Thymus (tissue), 11 donors: ENCODE measurements at regions not wholly inside any gene's neighbourhood (a gene's known extent, or its start where the extent isn't known, plus 50 kb on each side); places are given as distances from the start of the nearest gene placed in this dataset.

ENCODE experiments used
- DNase-seq, 9 donors: peaks; one replicate each; pipeline ENCODE4 v3.0.0-alpha.2; 2013; ENCODE audit warnings: low spot score in 9 of 9, low read depth in 6 of 9, missing footprints in 1 of 9
- H3K27ac ChIP-seq, 2 donors: one replicate each; pipeline ENCODE4 v1.5.1; 2013; ENCODE audit warnings: control low read depth in 1 of 2, low read depth in 1 of 2, low read length in 1 of 2, mild to moderate bottlenecking in 1 of 2, moderate library complexity in 1 of 2
- H3K27me3 ChIP-seq, 2 donors: one replicate each; pipeline ENCODE4 v1.5.1; 2013; ENCODE audit warnings: low read length in 1 of 2; ENCODE audit not compliant: control insufficient read depth in 2 of 2, insufficient read depth in 1 of 2
- H3K36me3 ChIP-seq, 2 donors: one replicate each; pipeline ENCODE4 v1.5.1; 2013; ENCODE audit warnings: low read length in 1 of 2, mild to moderate bottlenecking in 1 of 2, moderate library complexity in 1 of 2; ENCODE audit not compliant: control insufficient read depth in 2 of 2, insufficient read depth in 2 of 2
- H3K4me1 ChIP-seq, 2 donors: one replicate each; pipeline ENCODE4 v1.5.1; 2013; ENCODE audit warnings: low read length in 2 of 2; ENCODE audit not compliant: control insufficient read depth in 2 of 2, insufficient read depth in 2 of 2
- H3K4me3 ChIP-seq, 2 donors: one replicate each; pipeline ENCODE4 v1.5.1; 2013; ENCODE audit warnings: low read length in 2 of 2, control low read depth in 1 of 2, mild to moderate bottlenecking in 1 of 2
- H3K9me3 ChIP-seq, 2 donors: one replicate each; pipeline ENCODE4 v1.5.1; 2013; ENCODE audit warnings: low read length in 1 of 2, mild to moderate bottlenecking in 1 of 2; ENCODE audit not compliant: control insufficient read depth in 2 of 2, insufficient read depth in 1 of 2
- WGBS: extraction: QIAGEN DNeasy Blood & Tissue Kit; methylation state at CpG from one replicate; pipeline ENCODE4 v1.1.7; 2013; 5-methylcytosine and 5-hydroxymethylcytosine counted together
- donor health status: healthy.

GRCh38 chr11:69985641-69986439 is 92.3 kb upstream of the ANO1 start:
- no peaks in the 10 kb centered on the region for H3K36me3 ChIP-seq
- H3K27ac ChIP-seq = no peak overlapping the region
- H3K9me3 ChIP-seq = no peaks in the 10 kb centered on the region
- no peak overlapping the region for H3K4me3 ChIP-seq
- H3K27me3 ChIP-seq = peaks cover 53 to 78% of the 10 kb centered on the region in 2 donors
- H3K4me1 ChIP-seq = no peaks in the 10 kb centered on the region
- no peak for DNase-seq
- 5% methylated on average over 75 of the region's 75 CpGs for WGBS

GRCh38 chr11:69986440-69986787 is 91.7 kb upstream of the ANO1 start:
- H3K9me3 ChIP-seq = no peaks in the 10 kb centered on the region
- DNase-seq = no peak
- H3K27me3 ChIP-seq = peaks cover 53 to 77% of the 10 kb centered on the region in 2 donors

GRCh38 chr11:69986830-69987229 is 91.3 kb upstream of the ANO1 start:
- H3K9me3 ChIP-seq = no peaks in the 10 kb centered on the region
- no peak for DNase-seq
- H3K4me1 ChIP-seq = no peaks in the 10 kb centered on the region
- WGBS = 63% methylated on average over 9 of the region's 9 CpGs
- peaks cover 53 to 75% of the 10 kb centered on the region in 2 donors for H3K27me3 ChIP-seq
- H3K4me3 ChIP-seq = no peak overlapping the region
- no peak overlapping the region for H3K27ac ChIP-seq
- H3K36me3 ChIP-seq = no peaks in the 10 kb centered on the region

More at GRCh38 chr11:69986440-69986787, 91.7 kb upstream of the ANO1 start:
- H3K27ac ChIP-seq = no peak overlapping the region
- WGBS = 15% methylated on average over 17 of the region's 17 CpGs
- no peaks in the 10 kb centered on the region for H3K36me3 ChIP-seq
- no peak overlapping the region for H3K4me3 ChIP-seq
- no peaks in the 10 kb centered on the region for H3K4me1 ChIP-seq

GRCh38 chr11:69992026-69992425 is 86.1 kb upstream of the ANO1 start:
- no peak overlapping the region for H3K4me3 ChIP-seq
- H3K9me3 ChIP-seq = no peaks in the 10 kb centered on the region
- no peaks in the 10 kb centered on the region for H3K36me3 ChIP-seq
- DNase-seq = no peak
- H3K27ac ChIP-seq = no peak overlapping the region
- 88% methylated on average over 3 of the region's 3 CpGs for WGBS
- no peaks in the 10 kb centered on the region for H3K4me1 ChIP-seq
- peaks cover 12 to 25% of the 10 kb centered on the region in 2 donors for H3K27me3 ChIP-seq

GRCh38 chr11:69992943-69993694 is 85.0 kb upstream of the ANO1 start:
- Histone ChIP-seq H3K27me3 (peaks cover 3 to 14% of the 10 kb centered on the region in 2 donors), H3K4me1 (no peaks in the 10 kb centered on the region), H3K36me3 (no peaks in the 10 kb centered on the region), H3K4me3 (no peak overlapping the region), H3K27ac (no peak overlapping the region), H3K9me3 (no peaks in the 10 kb centered on the region)
- no peak for DNase-seq
- 92% methylated on average over 6 of the region's 6 CpGs for WGBS

- 80% methylated on average over 3 of the region's 3 CpGs for WGBS
These were observed 83.3 kb upstream of the ANO1 start for GRCh38 chr11:69994810-69995209.

GRCh38 chr11:69995697-69996096 is 82.4 kb upstream of the ANO1 start:
- no peaks in the 10 kb centered on the region for H3K36me3 ChIP-seq
- WGBS = 95% methylated on average over 10 of the region's 10 CpGs
- H3K27me3 ChIP-seq = no peaks in the 10 kb centered on the region
- no peaks in the 10 kb centered on the region for H3K9me3 ChIP-seq
- DNase-seq = no peak
- H3K27ac ChIP-seq = no peak overlapping the region
- H3K4me1 ChIP-seq = no peaks in the 10 kb centered on the region
- no peak overlapping the region for H3K4me3 ChIP-seq

More at GRCh38 chr11:69994810-69995209, 83.3 kb upstream of the ANO1 start:
- H3K27me3 ChIP-seq = no peaks in the 10 kb centered on the region
- no peaks in the 10 kb centered on the region for H3K4me1 ChIP-seq
- H3K27ac ChIP-seq = no peak overlapping the region
- no peaks in the 10 kb centered on the region for H3K36me3 ChIP-seq
- H3K9me3 ChIP-seq = no peaks in the 10 kb centered on the region
- no peak overlapping the region for H3K4me3 ChIP-seq
- DNase-seq = no peak

GRCh38 chr11:69996451-69996850 is 81.7 kb upstream of the ANO1 start:
- no peaks in the 10 kb centered on the region for H3K36me3 ChIP-seq
- H3K4me3 ChIP-seq = no peak overlapping the region
- no peak overlapping the region for H3K27ac ChIP-seq
- H3K9me3 ChIP-seq = no peaks in the 10 kb centered on the region
- 43% methylated on average over 1 of the region's 1 CpG for WGBS
- no peaks in the 10 kb centered on the region for H3K4me1 ChIP-seq
- H3K27me3 ChIP-seq = no peaks in the 10 kb centered on the region
- no peak for DNase-seq

GRCh38 chr11:69997352-69997751 is 80.8 kb upstream of the ANO1 start:
- DNase-seq = no peak
- no peaks in the 10 kb centered on the region for H3K36me3 ChIP-seq
- H3K9me3 ChIP-seq = no peaks in the 10 kb centered on the region
- no peaks in the 10 kb centered on the region for H3K4me1 ChIP-seq
- H3K4me3 ChIP-seq = no peak overlapping the region
- no peaks in the 10 kb centered on the region for H3K27me3 ChIP-seq
- 72% methylated on average over 8 of the region's 8 CpGs for WGBS
- no peak overlapping the region for H3K27ac ChIP-seq
